Cerebellar cortex (tissue), 1 donor: ENCODE measurements at regions not wholly inside any gene's neighbourhood (a gene's known extent, or its start where the extent isn't known, plus 50 kb on each side); places are given as distances from the start of the nearest gene placed in this dataset.
"Not testable (repeated sequence)": the region's sequence is repeated elsewhere in the genome, so short reads cannot be mapped to it uniquely, and the experiment has no call there.

ENCODE experiments used
- DNase-seq: peaks from one replicate; pipeline ENCODE4 v3.0.0-alpha.2; 2015; ENCODE audit warnings: low spot score

GRCh38 chr12:90687682-90688081, 267.3 kb downstream of the CCER1 start:
- DNase-seq = not testable (repeated sequence)

GRCh38 chr12:90683871-90684270, 271.1 kb downstream of the CCER1 start:
- no peak for DNase-seq

- no peak for DNase-seq
Observed at GRCh38 chr12:90682398-90682797, 272.6 kb downstream of the CCER1 start.

GRCh38 chr12:90679674-90680073, 275.3 kb downstream of the CCER1 start:
- DNase-seq = no peak

GRCh38 chr12:90677552-90677951, 277.4 kb downstream of the CCER1 start:
- no peak for DNase-seq

- DNase-seq = no peak
Observed at GRCh38 chr12:90677055-90677454, 277.9 kb downstream of the CCER1 start.

GRCh38 chr12:90675106-90675505, 279.9 kb downstream of the CCER1 start:
- peak; percentile 7 for DNase-seq

- DNase-seq = no peak
Observed at GRCh38 chr12:90672081-90672480, 282.9 kb downstream of the CCER1 start.

- DNase-seq = not testable (repeated sequence)
Observed at GRCh38 chr12:90663949-90664348, 291.0 kb downstream of the CCER1 start.

GRCh38 chr12:90659060-90659459, 295.9 kb downstream of the CCER1 start:
- DNase-seq = no peak

- DNase-seq = no peak
Observed at GRCh38 chr12:90653040-90653439, 301.9 kb downstream of the CCER1 start.

GRCh38 chr12:90652280-90652679, 302.7 kb downstream of the CCER1 start:
- no peak for DNase-seq

GRCh38 chr12:90645181-90645580, 309.8 kb downstream of the CCER1 start:
- no peak for DNase-seq

- no peak for DNase-seq
Observed at GRCh38 chr12:90631591-90632212, 323.3 kb downstream of the CCER1 start.

GRCh38 chr12:90630006-90630405, 325.0 kb downstream of the CCER1 start:
- no peak for DNase-seq

- DNase-seq = no peak
Observed at GRCh38 chr12:90628213-90628612, 326.8 kb downstream of the CCER1 start.

GRCh38 chr12:90627180-90627896, 327.6 kb downstream of the CCER1 start:
- DNase-seq = no peak

GRCh38 chr12:90622431-90622830, 332.5 kb downstream of the CCER1 start:
- no peak for DNase-seq

GRCh38 chr12:90621927-90622326, 333.0 kb downstream of the CCER1 start:
- no peak for DNase-seq

- no peak for DNase-seq
Observed at GRCh38 chr12:90619943-90620342, 335.0 kb downstream of the CCER1 start.

- DNase-seq = no peak
Observed at GRCh38 chr12:90618586-90618985, 336.4 kb downstream of the CCER1 start.

- DNase-seq = no peak
Observed at GRCh38 chr12:90611891-90612290, 343.1 kb downstream of the CCER1 start.

GRCh38 chr12:90611048-90611447, 343.9 kb downstream of the CCER1 start:
- DNase-seq = no peak
